ENCODE measurements at regions not wholly inside any gene's neighbourhood (a gene's known extent, or its start where the extent isn't known, plus 50 kb on each side); places are given as distances from the start of the nearest gene placed in this dataset.

GRCh38 chr1:194338241-194338948 lies 1152.0 kb upstream of the B3GALT2 start:
- DNase-seq (ENCODE audit: low read depth) = no peak

- no peak for DNase-seq (ENCODE audit: low read depth)
Measured at GRCh38 chr1:194333240-194333639, 1146.8 kb upstream of the B3GALT2 start.

GRCh38 chr1:194331758-194332157 lies 1145.3 kb upstream of the B3GALT2 start:
- no peak for DNase-seq (ENCODE audit: low read depth)

- DNase-seq (ENCODE audit: low read depth) = no peak
Measured at GRCh38 chr1:194322751-194323150, 1136.3 kb upstream of the B3GALT2 start.

GRCh38 chr1:194318790-194319280 lies 1132.4 kb upstream of the B3GALT2 start:
- DNase-seq (ENCODE audit: low read depth) = no peak

- no peak for DNase-seq (ENCODE audit: low read depth)
Measured at GRCh38 chr1:194309697-194310096, 1123.3 kb upstream of the B3GALT2 start.

GRCh38 chr1:194309269-194309668 lies 1122.9 kb upstream of the B3GALT2 start:
- DNase-seq (ENCODE audit: low read depth) = no peak

GRCh38 chr1:194300776-194301175 lies 1114.4 kb upstream of the B3GALT2 start:
- no peak for DNase-seq (ENCODE audit: low read depth)

GRCh38 chr1:194300340-194300739 lies 1113.9 kb upstream of the B3GALT2 start:
- DNase-seq (ENCODE audit: low read depth) = no peak

- DNase-seq (ENCODE audit: low read depth) = no peak
Measured at GRCh38 chr1:194298007-194298598, 1111.7 kb upstream of the B3GALT2 start.

- DNase-seq (ENCODE audit: low read depth) = no peak
Measured at GRCh38 chr1:194297094-194297493, 1110.7 kb upstream of the B3GALT2 start.

- DNase-seq (ENCODE audit: low read depth) = no peak
Measured at GRCh38 chr1:194296201-194296600, 1109.8 kb upstream of the B3GALT2 start.

GRCh38 chr1:194295685-194296084 lies 1109.3 kb upstream of the B3GALT2 start:
- DNase-seq (ENCODE audit: low read depth) = no peak

GRCh38 chr1:194293851-194294405 lies 1107.5 kb upstream of the B3GALT2 start:
- DNase-seq (ENCODE audit: low read depth) = no peak

- DNase-seq (ENCODE audit: low read depth) = no peak
Measured at GRCh38 chr1:194292966-194293365, 1106.6 kb upstream of the B3GALT2 start.

- no peak for DNase-seq (ENCODE audit: low read depth)
Measured at GRCh38 chr1:194289569-194290266, 1103.3 kb upstream of the B3GALT2 start.

GRCh38 chr1:194288238-194288637 lies 1101.8 kb upstream of the B3GALT2 start:
- DNase-seq (ENCODE audit: low read depth) = no peak

- no peak for DNase-seq (ENCODE audit: low read depth)
Measured at GRCh38 chr1:194281376-194281775, 1095.0 kb upstream of the B3GALT2 start.

- DNase-seq (ENCODE audit: low read depth) = no peak
Measured at GRCh38 chr1:194280463-194280862, 1094.0 kb upstream of the B3GALT2 start.

- DNase-seq (ENCODE audit: low read depth) = no peak
Measured at GRCh38 chr1:194279975-194280374, 1093.6 kb upstream of the B3GALT2 start.

GRCh38 chr1:194277927-194278326 lies 1091.5 kb upstream of the B3GALT2 start:
- DNase-seq (ENCODE audit: low read depth) = no peak

GRCh38 chr1:194273660-194274059 lies 1087.2 kb upstream of the B3GALT2 start:
- no peak for DNase-seq (ENCODE audit: low read depth)

GRCh38 chr1:194268839-194269238 lies 1082.4 kb upstream of the B3GALT2 start:
- no peak for DNase-seq (ENCODE audit: low read depth)

Measured in stimulated activated CD8-positive, alpha-beta memory T cell treated with anti-CD3 and anti-CD28 coated beads, Interleukin-15, amount 100 ng/mL, for 1 hour (primary cell).